Heart left ventricle (tissue), 13 donors: ENCODE measurements at regions not wholly inside any gene's neighbourhood (a gene's known extent, or its start where the extent isn't known, plus 50 kb on each side); places are given as distances from the start of the nearest gene placed in this dataset.

Source experiments
- POLR2A ChIP-seq, 2 donors: fragments of 450-650 bp; IDR thresholded peaks; one replicate each; pipeline ENCODE4 v1.6.1; 2017; ENCODE audit warnings: antibody characterized with exemption in 2 of 2, mild to moderate bottlenecking in 2 of 2, moderate library complexity in 2 of 2
- TF ChIP-seq, protein P1 (sequence below), 12 donors: fragments of 200-600 bp; sonication (generic) in 4 of 12; IDR thresholded peaks; one replicate each; pipeline versions ENCODE4 v1.5.0 to v1.8.0; 2018 to 2022; ENCODE audit warnings: antibody characterized with exemption in 12 of 12, mild to moderate bottlenecking in 5 of 12
- donor health status: ischemic (EF 13 %, LVEDD 7.1; RV severe dilation, severe dysfunction).
- donor health status: DM: no; HTN: yes; CAD: no.
- donor health status: DM: no; HTN: no; CAD: no.
- donor health status: ischemic (EF 25% LVEDD 6.9; RV normal size, moderate dysfunction).
- donor health status: ischemic (EF 25% LVEDD 5.7; RV mildly dilated, moderate dysfunction).
- donor health status: ischemic (EF 35%, LVEDD 5.7; RV mildly dilated, moderate dysfunction).
- donor health status: nonischemic (EF 11% LVEDD 7.7; RV severe dilation, severe dysfunction).
- donor health status: DM: yes; HTN: yes; CAD: no.
- donor health status: PGD.
- donor health status: ischemic (EF 29% LVEDD 5.4; RV normal size, mild dysfunction).
- donor health status: nonischemic (EF 23%, LVEDD 6.1; RV moderate dilation, normal function).

DNA sequence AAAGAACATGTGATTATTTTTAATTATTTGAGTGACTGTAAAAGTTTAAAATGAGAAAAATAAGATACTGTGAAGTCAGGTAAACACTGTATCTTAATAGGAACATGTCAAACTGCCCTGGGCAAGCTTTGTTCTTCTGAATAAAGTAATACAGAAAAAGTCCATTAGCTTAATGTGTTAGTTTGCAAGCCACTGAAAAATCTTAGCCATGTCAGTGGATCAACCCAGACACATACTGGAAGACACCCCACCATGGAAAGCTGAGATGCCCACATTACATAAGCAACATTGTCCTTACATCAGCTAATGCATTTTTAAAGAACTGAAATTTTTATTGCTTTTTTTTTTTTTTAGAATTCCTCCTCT, 155.2 kb downstream of the BBOX1 start:
- TF ChIP-seq, protein P1, sequence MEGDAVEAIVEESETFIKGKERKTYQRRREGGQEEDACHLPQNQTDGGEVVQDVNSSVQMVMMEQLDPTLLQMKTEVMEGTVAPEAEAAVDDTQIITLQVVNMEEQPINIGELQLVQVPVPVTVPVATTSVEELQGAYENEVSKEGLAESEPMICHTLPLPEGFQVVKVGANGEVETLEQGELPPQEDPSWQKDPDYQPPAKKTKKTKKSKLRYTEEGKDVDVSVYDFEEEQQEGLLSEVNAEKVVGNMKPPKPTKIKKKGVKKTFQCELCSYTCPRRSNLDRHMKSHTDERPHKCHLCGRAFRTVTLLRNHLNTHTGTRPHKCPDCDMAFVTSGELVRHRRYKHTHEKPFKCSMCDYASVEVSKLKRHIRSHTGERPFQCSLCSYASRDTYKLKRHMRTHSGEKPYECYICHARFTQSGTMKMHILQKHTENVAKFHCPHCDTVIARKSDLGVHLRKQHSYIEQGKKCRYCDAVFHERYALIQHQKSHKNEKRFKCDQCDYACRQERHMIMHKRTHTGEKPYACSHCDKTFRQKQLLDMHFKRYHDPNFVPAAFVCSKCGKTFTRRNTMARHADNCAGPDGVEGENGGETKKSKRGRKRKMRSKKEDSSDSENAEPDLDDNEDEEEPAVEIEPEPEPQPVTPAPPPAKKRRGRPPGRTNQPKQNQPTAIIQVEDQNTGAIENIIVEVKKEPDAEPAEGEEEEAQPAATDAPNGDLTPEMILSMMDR (IDR thresholded peaks at IDR 0.05): no peak
- no peak for TF ChIP-seq POLR2A (IDR thresholded peaks at IDR 0.05)
